Gastroesophageal sphincter (tissue), 3 donors: ENCODE measurements at regions not wholly inside any gene's neighbourhood (a gene's known extent, or its start where the extent isn't known, plus 50 kb on each side); places are given as distances from the start of the nearest gene placed in this dataset.

ENCODE experiments used
- POLR2A ChIP-seq, 2 donors: fragments of 450-650 bp; IDR thresholded peaks; one replicate each; pipeline ENCODE4 v1.6.1; 2017; ENCODE audit warnings: antibody characterized with exemption in 2 of 2, mild to moderate bottlenecking in 2 of 2, moderate library complexity in 1 of 2
- TF ChIP-seq, protein P1 (sequence below), 4 experiments: fragments of 200-600 bp in 2 of 4; fragments of 450-650 bp in 2 of 4; sonication (generic) in 1 of 4; IDR thresholded peaks; one replicate each; pipeline ENCODE4 v1.5.1; 2017 to 2019; ENCODE audit warnings: antibody characterized with exemption in 4 of 4, mild to moderate bottlenecking in 2 of 4, moderate library complexity in 2 of 4

- no peak for TF ChIP-seq POLR2A (IDR thresholded peaks at IDR 0.05)
- TF ChIP-seq, protein P1, sequence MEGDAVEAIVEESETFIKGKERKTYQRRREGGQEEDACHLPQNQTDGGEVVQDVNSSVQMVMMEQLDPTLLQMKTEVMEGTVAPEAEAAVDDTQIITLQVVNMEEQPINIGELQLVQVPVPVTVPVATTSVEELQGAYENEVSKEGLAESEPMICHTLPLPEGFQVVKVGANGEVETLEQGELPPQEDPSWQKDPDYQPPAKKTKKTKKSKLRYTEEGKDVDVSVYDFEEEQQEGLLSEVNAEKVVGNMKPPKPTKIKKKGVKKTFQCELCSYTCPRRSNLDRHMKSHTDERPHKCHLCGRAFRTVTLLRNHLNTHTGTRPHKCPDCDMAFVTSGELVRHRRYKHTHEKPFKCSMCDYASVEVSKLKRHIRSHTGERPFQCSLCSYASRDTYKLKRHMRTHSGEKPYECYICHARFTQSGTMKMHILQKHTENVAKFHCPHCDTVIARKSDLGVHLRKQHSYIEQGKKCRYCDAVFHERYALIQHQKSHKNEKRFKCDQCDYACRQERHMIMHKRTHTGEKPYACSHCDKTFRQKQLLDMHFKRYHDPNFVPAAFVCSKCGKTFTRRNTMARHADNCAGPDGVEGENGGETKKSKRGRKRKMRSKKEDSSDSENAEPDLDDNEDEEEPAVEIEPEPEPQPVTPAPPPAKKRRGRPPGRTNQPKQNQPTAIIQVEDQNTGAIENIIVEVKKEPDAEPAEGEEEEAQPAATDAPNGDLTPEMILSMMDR (IDR thresholded peaks at IDR 0.05), result no peak
Measured at GRCh38 chr2:188845692-188846091, 128.5 kb upstream of the COL3A1 start.
